GM23248 (cell line): ENCODE measurements at regions not wholly inside any gene's neighbourhood (a gene's known extent, or its start where the extent isn't known, plus 50 kb on each side); places are given as distances from the start of the nearest gene placed in this dataset.
"Not testable (repeated sequence)": the region's sequence is repeated elsewhere in the genome, so short reads cannot be mapped to it uniquely, and the experiment has no call there.

Experiments
- DNase-seq: peaks from one replicate; pipeline ENCODE4 v3.0.0-alpha.2; 2015
- H2AFZ ChIP-seq: fragments of 200-600 bp; sonication (generic); 2 replicates; pipeline ENCODE4 v1.6.1; 2016; ENCODE audit warnings: antibody characterized with exemption
- H3F3A ChIP-seq: fragments of 200-600 bp; sonication (generic); 2 replicates; pipeline ENCODE4 v1.6.1; 2016; ENCODE audit warnings: mild to moderate bottlenecking, antibody characterized with exemption, mixed run types; ENCODE audit not compliant: insufficient read depth
- H3K27ac ChIP-seq: fragments of 200-600 bp; sonication (generic); 2 replicates; pipeline ENCODE4 v1.5.1; 2016; ENCODE audit warnings: mild to moderate bottlenecking
- H3K27me3 ChIP-seq: fragments of 200-600 bp; sonication (generic); replicated peaks from 2 replicates; pipeline ENCODE4 v1.6.1; 2016; ENCODE audit warnings: mild to moderate bottlenecking; ENCODE audit not compliant: insufficient read depth
- H3K36me3 ChIP-seq: fragments of 200-600 bp; sonication (generic); 2 replicates; pipeline ENCODE4 v1.6.1; 2016; ENCODE audit warnings: low read depth, mild to moderate bottlenecking
- H3K4me1 ChIP-seq: fragments of 200-600 bp; sonication (generic); 2 replicates; pipeline ENCODE4 v1.6.1; 2016; ENCODE audit warnings: mild to moderate bottlenecking; ENCODE audit not compliant: insufficient read depth
- H3K4me2 ChIP-seq: fragments of 200-600 bp; sonication (generic); one replicate; pipeline ENCODE4 v1.6.1; 2016; ENCODE audit warnings: mild to moderate bottlenecking; ENCODE audit not compliant: unreplicated experiment
- H3K4me3 ChIP-seq: fragments of 200-600 bp; sonication (generic); 2 replicates; pipeline ENCODE4 v1.5.1; 2016; ENCODE audit warnings: mild to moderate bottlenecking
- H3K79me2 ChIP-seq: fragments of 200-600 bp; sonication (generic); 2 replicates; pipeline ENCODE4 v1.6.1; 2016; ENCODE audit warnings: mild to moderate bottlenecking; ENCODE audit not compliant: insufficient read depth
- H3K9ac ChIP-seq: fragments of 200-600 bp; sonication (generic); 2 replicates; pipeline ENCODE4 v1.6.1; 2016; ENCODE audit warnings: mild to moderate bottlenecking
- H3K9me2 ChIP-seq: fragments of 200-600 bp; sonication (generic); 2 replicates; pipeline ENCODE4 v1.6.1; 2016; ENCODE audit warnings: mixed run types, mild to moderate bottlenecking, moderate library complexity; ENCODE audit not compliant: insufficient read depth
- H3K9me3 ChIP-seq: fragments of 200-600 bp; sonication (generic); one replicate; pipeline ENCODE4 v1.6.1; 2017; ENCODE audit warnings: low read depth
- H4K20me1 ChIP-seq: fragments of 200-600 bp; sonication (generic); 2 replicates; pipeline ENCODE4 v1.6.0; 2016; ENCODE audit not compliant: insufficient read depth
- EZH2 ChIP-seq: fragments of 200-600 bp; sonication (generic); IDR thresholded peaks from 2 replicates; pipeline ENCODE4 v1.6.1; 2018; ENCODE audit warnings: antibody characterized with exemption, mild to moderate bottlenecking; ENCODE audit not compliant: insufficient read depth, poor library complexity, severe bottlenecking
- EZH2phosphoT487 ChIP-seq: fragments of 200-600 bp; sonication (generic); IDR thresholded peaks from 2 replicates; pipeline ENCODE4 v1.6.1; 2018; ENCODE audit warnings: antibody characterized with exemption, moderate library complexity, mild to moderate bottlenecking, low read depth; ENCODE audit not compliant: insufficient read depth
- whole genome bisulfite sequencing, 2 experiments: methylation state at CpG; one replicate each; pipeline ENCODE4 v1.1.6; 2015 to 2017; ENCODE audit warnings: low lambda C conversion rate in 2 of 2, low coverage in 1 of 2; ENCODE audit errors: missing lambda C conversion rate in 2 of 2; 5-methylcytosine and 5-hydroxymethylcytosine counted together
- in situ Hi-C: fragments of 300-500 bp; cut with MboI; formaldehyde crosslinking; loops from 2 replicates; pipeline ENCODE4 v1.15.0; 2020

DNA sequence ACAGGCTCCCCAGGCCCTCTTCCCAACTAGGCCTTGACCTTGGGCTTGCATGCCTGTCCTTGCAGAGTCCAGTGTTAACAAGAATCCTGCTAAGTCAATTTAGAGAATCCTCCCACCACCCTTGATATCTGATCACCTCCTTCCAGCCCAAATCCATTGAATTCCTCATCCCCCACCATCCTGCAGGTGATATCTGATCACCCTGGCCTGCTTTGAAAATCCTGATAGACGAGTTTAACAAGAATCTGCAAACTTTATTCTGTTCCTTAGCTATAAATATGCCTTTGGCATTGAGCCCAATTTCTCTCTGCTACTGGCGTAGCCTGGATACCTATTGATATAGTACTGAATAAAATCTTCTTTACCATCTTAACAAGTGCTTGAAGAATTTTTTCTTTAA, 125.5 kb downstream of the DIRAS2 start:
- DNase-seq = no peak
- Histone ChIP-seq H3K79me2 (no peaks in the 10 kb centered on the region), H3K27me3 (no peaks in the 10 kb centered on the region), H3K27ac (no peak overlapping the region), H3K4me3 (no peak overlapping the region), H2AFZ (no peak overlapping the region), H3K4me2 (no peak overlapping the region), H4K20me1 (no peaks in the 10 kb centered on the region), H3F3A (no peaks in the 10 kb centered on the region), H3K9me2 (no peaks in the 10 kb centered on the region), H3K9ac (no peak overlapping the region), H3K9me3 (no peaks in the 10 kb centered on the region), H3K4me1 (no peaks in the 10 kb centered on the region), H3K36me3 (no peaks in the 10 kb centered on the region)
- TF ChIP-seq EZH2 (no peak), EZH2phosphoT487 (no peak)
- WGBS, 2 experiments = 9 to 19% methylated on average over 2 of the region's 2 CpGs
- in situ Hi-C loops = no loop called here

DNA sequence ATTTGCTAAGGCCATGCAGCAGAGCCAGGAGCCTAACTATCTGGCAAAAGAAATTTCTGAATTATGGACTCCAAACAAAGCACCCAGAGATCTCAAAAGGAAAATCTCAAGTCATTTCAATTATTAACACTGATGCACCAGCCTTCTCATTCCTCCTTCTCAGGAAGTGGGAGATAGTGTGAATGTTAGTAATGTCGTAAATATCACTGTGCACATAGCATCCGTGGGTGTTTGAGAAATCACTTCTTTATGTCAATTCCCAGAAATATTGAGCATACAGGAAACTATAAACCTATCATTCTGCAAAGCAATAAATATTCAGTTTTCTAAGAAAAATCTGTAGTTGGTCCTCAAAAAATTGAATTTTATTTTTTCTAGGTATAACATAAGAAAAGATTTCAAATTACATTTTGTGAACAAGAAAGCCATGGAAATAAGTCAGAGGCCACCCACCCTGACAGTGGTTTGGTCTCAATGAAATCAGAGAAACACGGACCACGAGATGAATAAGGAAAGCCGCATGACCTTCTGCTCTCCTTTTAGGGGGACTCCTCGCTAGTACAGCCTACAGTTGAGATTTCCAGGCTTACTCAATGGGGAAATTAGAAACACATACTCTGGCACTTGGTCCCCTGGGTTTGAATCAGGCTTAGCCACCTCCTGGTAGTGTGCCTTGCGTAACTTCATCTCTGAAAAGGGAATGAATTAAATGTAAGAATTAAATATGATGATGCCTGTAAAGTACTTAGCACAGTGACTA, 120.6 kb downstream of the DIRAS2 start:
- H3K79me2 ChIP-seq = no peaks in the 10 kb centered on the region
- H4K20me1 ChIP-seq = no peaks in the 10 kb centered on the region
- no peak overlapping the region for H3K4me2 ChIP-seq
- H3K4me1 ChIP-seq = no peaks in the 10 kb centered on the region
- no peaks in the 10 kb centered on the region for H3F3A ChIP-seq
- no peak overlapping the region for H2AFZ ChIP-seq
- no peaks in the 10 kb centered on the region for H3K9me2 ChIP-seq
- no peak overlapping the region for H3K27ac ChIP-seq
- H3K36me3 ChIP-seq = no peaks in the 10 kb centered on the region
- no peaks in the 10 kb centered on the region for H3K9me3 ChIP-seq
- no peaks in the 10 kb centered on the region for H3K27me3 ChIP-seq
- H3K4me3 ChIP-seq = no peak overlapping the region
- TF ChIP-seq EZH2phosphoT487 = no peak
- TF ChIP-seq EZH2 = no peak
- H3K9ac ChIP-seq = no peak overlapping the region
- in situ Hi-C loops = no loop called here
- DNase-seq = no peak
- 28 to 38% methylated on average over 7 of the region's 7 CpGs for WGBS, 2 experiments

GRCh38 chr9:90523958-90524357, 118.7 kb downstream of the DIRAS2 start:
- Histone ChIP-seq H3K9me3 (no peaks in the 10 kb centered on the region), H3K9me2 (no peaks in the 10 kb centered on the region), H4K20me1 (no peaks in the 10 kb centered on the region), H2AFZ (no peak overlapping the region), H3K4me1 (no peaks in the 10 kb centered on the region), H3K27me3 (no peaks in the 10 kb centered on the region), H3F3A (no peaks in the 10 kb centered on the region), H3K79me2 (no peaks in the 10 kb centered on the region), H3K9ac (no peak overlapping the region), H3K36me3 (no peaks in the 10 kb centered on the region), H3K27ac (no peak overlapping the region), H3K4me3 (no peak overlapping the region), H3K4me2 (no peak overlapping the region)
- 0 to 6% methylated on average over 1 of the region's 1 CpG for WGBS, 2 experiments
- TF ChIP-seq EZH2phosphoT487 (no peak), EZH2 (no peak)
- DNase-seq = no peak
- in situ Hi-C loops = no loop called here

DNA sequence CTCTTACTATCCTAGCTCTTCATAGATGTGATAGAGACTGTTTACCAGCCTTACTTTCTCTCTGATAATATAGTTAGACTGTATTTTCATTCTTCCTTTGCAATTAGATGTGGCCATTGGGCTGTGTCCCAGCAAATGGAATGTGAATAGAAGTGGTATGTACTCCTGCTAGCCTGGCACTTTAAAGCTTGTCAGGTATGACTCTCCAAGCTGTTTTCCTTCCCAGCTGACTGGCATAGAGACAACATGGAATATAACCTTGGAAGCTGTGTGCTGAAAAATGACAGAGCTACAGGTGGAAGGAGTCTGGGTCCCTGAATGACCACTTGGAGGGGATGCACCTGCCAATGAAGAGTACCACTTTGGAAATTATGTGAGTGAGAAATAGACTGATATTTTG, 116.2 kb downstream of the DIRAS2 start:
- Histone ChIP-seq H3K79me2 (no peaks in the 10 kb centered on the region), H4K20me1 (no peaks in the 10 kb centered on the region), H2AFZ (no peak overlapping the region), H3K27ac (no peak overlapping the region), H3K4me1 (no peaks in the 10 kb centered on the region), H3K9me2 (no peaks in the 10 kb centered on the region), H3K4me3 (no peak overlapping the region), H3K9me3 (no peaks in the 10 kb centered on the region), H3K36me3 (no peaks in the 10 kb centered on the region), H3K9ac (no peak overlapping the region), H3K27me3 (no peaks in the 10 kb centered on the region), H3F3A (no peaks in the 10 kb centered on the region), H3K4me2 (no peak overlapping the region)
- TF ChIP-seq EZH2 = no peak
- no peak for TF ChIP-seq EZH2phosphoT487
- DNase-seq = no peak
- in situ Hi-C loops = no loop called here

DNA sequence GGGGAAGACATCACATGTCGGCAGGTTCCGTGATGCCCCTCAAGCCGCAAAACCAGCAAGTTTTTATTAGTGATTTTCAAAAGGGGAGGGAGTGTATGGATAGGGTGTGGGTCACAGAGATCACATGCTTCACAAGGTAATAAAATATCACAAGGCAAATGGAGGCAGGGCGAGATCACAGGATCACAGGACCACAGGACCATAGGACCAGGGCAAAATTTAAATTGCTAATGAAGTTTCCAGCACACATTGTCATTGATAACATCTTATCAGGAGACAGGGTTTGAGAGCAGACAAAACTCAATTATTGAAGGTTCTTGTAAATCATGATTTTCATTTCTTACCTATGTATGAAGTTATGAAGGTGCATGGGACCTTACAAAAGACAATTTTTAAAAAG, 106.5 kb downstream of the DIRAS2 start:
- H2AFZ ChIP-seq, in situ Hi-C loops, H3K27me3 ChIP-seq, H3K27ac ChIP-seq, H3K9me2 ChIP-seq, H3K79me2 ChIP-seq, H3K4me2 ChIP-seq, H3F3A ChIP-seq, H3K4me1 ChIP-seq, H4K20me1 ChIP-seq, H3K9me3 ChIP-seq, H3K36me3 ChIP-seq, DNase-seq, H3K9ac ChIP-seq, H3K4me3 ChIP-seq: not testable (repeated sequence)
- 12 to 24% methylated on average over 4 of the region's 4 CpGs for WGBS, 2 experiments
